ENCODE measurements at regions not wholly inside any gene's neighbourhood (a gene's known extent, or its start where the extent isn't known, plus 50 kb on each side); places are given as distances from the start of the nearest gene placed in this dataset.

DNA sequence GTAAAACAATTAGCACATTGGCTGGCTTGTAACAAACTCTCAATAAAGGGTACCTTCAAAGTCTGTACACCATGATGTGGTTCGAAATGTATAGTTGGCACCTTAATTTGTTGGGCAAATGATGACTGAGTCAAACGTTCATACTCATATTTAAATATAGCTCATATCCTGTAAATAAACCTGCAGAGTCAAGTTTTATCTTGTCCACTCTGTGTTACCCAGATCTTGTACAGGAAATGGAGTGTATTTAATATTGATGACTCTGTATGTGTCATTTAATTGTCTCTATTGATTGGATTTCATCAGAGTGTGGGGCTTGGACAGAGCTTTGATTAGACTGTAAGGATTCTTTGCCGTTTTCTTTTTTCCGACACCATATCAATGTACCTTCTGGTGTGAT lies 805.6 kb upstream of the ZEB2 start:
- peaks cover 30% of the 10 kb centered on the region for H3K4me1 ChIP-seq (ENCODE audit: insufficient read depth, low read length)
- BruUV-seq (replicated peaks): no TSS peak
- POLR2A ChIA-PET (ENCODE audit: unreplicated experiment): interaction anchor here (0.6 kb wide), 1 partner anchor 80 kb away, joined by 3 read pairs; no protein-coding TSS in a partner anchor
- H4K20me1 ChIP-seq (ENCODE audit: low read length): no peaks in the 10 kb centered on the region
- no peaks in the 10 kb centered on the region for H3K79me2 ChIP-seq (ENCODE audit: low read length)
- intact Hi-C loops (cut with micrococcal nuclease): no loop called here
- DNase-seq (peak; percentile 76), ATAC-seq (peak; percentile 88)
- peak overlapping the region; percentile 36 for H3K4me2 ChIP-seq (ENCODE audit: low read length)
- TF ChIP-seq EZH2phosphoT487 (IDR thresholded peaks at IDR 0.05; ENCODE audit: borderline replicate concordance, low read length) (no peak), EZH2 (IDR thresholded peaks at IDR 0.05; ENCODE audit: low read length, unreplicated experiment) (no peak)
- TF ChIP-seq, protein P1, sequence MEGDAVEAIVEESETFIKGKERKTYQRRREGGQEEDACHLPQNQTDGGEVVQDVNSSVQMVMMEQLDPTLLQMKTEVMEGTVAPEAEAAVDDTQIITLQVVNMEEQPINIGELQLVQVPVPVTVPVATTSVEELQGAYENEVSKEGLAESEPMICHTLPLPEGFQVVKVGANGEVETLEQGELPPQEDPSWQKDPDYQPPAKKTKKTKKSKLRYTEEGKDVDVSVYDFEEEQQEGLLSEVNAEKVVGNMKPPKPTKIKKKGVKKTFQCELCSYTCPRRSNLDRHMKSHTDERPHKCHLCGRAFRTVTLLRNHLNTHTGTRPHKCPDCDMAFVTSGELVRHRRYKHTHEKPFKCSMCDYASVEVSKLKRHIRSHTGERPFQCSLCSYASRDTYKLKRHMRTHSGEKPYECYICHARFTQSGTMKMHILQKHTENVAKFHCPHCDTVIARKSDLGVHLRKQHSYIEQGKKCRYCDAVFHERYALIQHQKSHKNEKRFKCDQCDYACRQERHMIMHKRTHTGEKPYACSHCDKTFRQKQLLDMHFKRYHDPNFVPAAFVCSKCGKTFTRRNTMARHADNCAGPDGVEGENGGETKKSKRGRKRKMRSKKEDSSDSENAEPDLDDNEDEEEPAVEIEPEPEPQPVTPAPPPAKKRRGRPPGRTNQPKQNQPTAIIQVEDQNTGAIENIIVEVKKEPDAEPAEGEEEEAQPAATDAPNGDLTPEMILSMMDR (conservative IDR thresholded peaks at IDR 0.05; ENCODE audit: low read depth, low read length): no peak
- H3K9ac ChIP-seq (ENCODE audit: low read length): peak overlapping the region; percentile 23; the same call in 1 of the 2 replicates
- no peak overlapping the region for H3K4me3 ChIP-seq (ENCODE audit: low read length)
- H3K27me3 ChIP-seq (ENCODE audit: low read length): no peaks in the 10 kb centered on the region
- no peaks in the 10 kb centered on the region for H3K9me3 ChIP-seq (ENCODE audit: low read length)
- H3K36me3 ChIP-seq (ENCODE audit: low read depth, low read length): no peaks in the 10 kb centered on the region
- CTCF ChIA-PET: interaction anchor here (0.6 kb wide), 1 partner anchor 357 kb away, joined by 3 read pairs; no protein-coding TSS in a partner anchor
- H3F3A ChIP-seq (ENCODE audit: low read length, unreplicated experiment): no peaks in the 10 kb centered on the region
- H2AFZ ChIP-seq (ENCODE audit: low read length): no peak overlapping the region
- peak overlapping the region; percentile 72 for H3K27ac ChIP-seq (ENCODE audit: low read length)
- no peaks in the 10 kb centered on the region for H3K9me2 ChIP-seq (replicated peaks; ENCODE audit: low read length)

DNA sequence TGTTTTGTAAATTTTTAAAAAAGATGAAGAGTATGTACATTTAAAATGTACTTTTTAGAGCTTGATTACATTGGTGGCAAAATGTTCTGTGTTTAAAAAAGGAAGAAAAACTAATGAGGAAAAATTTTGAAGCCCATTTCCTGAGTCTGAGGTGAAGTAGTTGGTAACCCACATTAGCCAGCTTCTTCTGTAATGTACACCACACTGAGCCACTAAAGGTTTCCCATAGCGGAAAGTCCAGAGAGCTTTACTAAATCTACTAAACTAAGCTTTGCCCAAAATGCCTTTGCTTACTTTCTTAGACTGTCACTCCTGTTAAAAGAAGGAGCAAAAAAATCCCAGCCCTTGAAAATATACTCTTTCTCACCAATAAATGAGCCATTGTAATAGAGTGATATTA lies 804.8 kb upstream of the ZEB2 start:
- H3F3A ChIP-seq (ENCODE audit: low read length, unreplicated experiment): no peaks in the 10 kb centered on the region
- H3K27ac ChIP-seq (ENCODE audit: low read length): peak overlapping the region; percentile 72
- peaks cover 30% of the 10 kb centered on the region for H3K4me1 ChIP-seq (ENCODE audit: insufficient read depth, low read length)
- H3K9ac ChIP-seq (ENCODE audit: low read length): peak overlapping the region; percentile 21; the same call in 1 of the 2 replicates
- H3K4me3 ChIP-seq (ENCODE audit: low read length): no peak overlapping the region
- H3K9me3 ChIP-seq (ENCODE audit: low read length): no peaks in the 10 kb centered on the region
- ATAC-seq (no peak), DNase-seq (no peak)
- H2AFZ ChIP-seq (ENCODE audit: low read length): no peak overlapping the region
- no peaks in the 10 kb centered on the region for H3K27me3 ChIP-seq (ENCODE audit: low read length)
- H3K9me2 ChIP-seq (replicated peaks; ENCODE audit: low read length): no peaks in the 10 kb centered on the region
- ChIA-PET POLR2A (ENCODE audit: unreplicated experiment) (no interaction called here), CTCF (no interaction called here)
- intact Hi-C loops (cut with micrococcal nuclease): no loop called here
- H3K36me3 ChIP-seq (ENCODE audit: low read depth, low read length): no peaks in the 10 kb centered on the region
- no peaks in the 10 kb centered on the region for H3K79me2 ChIP-seq (ENCODE audit: low read length)
- no peak overlapping the region; the same call in 1 of the 2 replicates for H3K4me2 ChIP-seq (ENCODE audit: low read length)
- BruUV-seq (replicated peaks): no TSS peak
- H4K20me1 ChIP-seq (ENCODE audit: low read length): no peaks in the 10 kb centered on the region
- TF ChIP-seq EZH2phosphoT487 (IDR thresholded peaks at IDR 0.05; ENCODE audit: borderline replicate concordance, low read length) (no peak), EZH2 (IDR thresholded peaks at IDR 0.05; ENCODE audit: low read length, unreplicated experiment) (no peak)
- TF ChIP-seq, protein P1 (conservative IDR thresholded peaks at IDR 0.05; ENCODE audit: low read depth, low read length): no peak

GRCh38 chr2:145323512-145323911 lies 803.6 kb upstream of the ZEB2 start:
- H3K27me3 ChIP-seq (ENCODE audit: low read length): no peaks in the 10 kb centered on the region
- intact Hi-C loops (cut with micrococcal nuclease): no loop called here
- ChIA-PET POLR2A (ENCODE audit: unreplicated experiment) (no interaction called here), CTCF (no interaction called here)
- no TSS peak for BruUV-seq (replicated peaks)
- H3K9me2 ChIP-seq (replicated peaks; ENCODE audit: low read length): no peaks in the 10 kb centered on the region
- H2AFZ ChIP-seq (ENCODE audit: low read length): no peak overlapping the region
- no peak overlapping the region for H3K9ac ChIP-seq (ENCODE audit: low read length)
- DNase-seq (peak; percentile 62), ATAC-seq (peak; percentile 72)
- TF ChIP-seq, protein P1 (conservative IDR thresholded peaks at IDR 0.05; ENCODE audit: low read depth, low read length): no peak
- no peak for TF ChIP-seq EZH2phosphoT487 (IDR thresholded peaks at IDR 0.05; ENCODE audit: borderline replicate concordance, low read length)
- no peak for TF ChIP-seq EZH2 (IDR thresholded peaks at IDR 0.05; ENCODE audit: low read length, unreplicated experiment)
- H3K9me3 ChIP-seq (ENCODE audit: low read length): no peaks in the 10 kb centered on the region
- no peaks in the 10 kb centered on the region for H3K36me3 ChIP-seq (ENCODE audit: low read depth, low read length)
- peak overlapping the region; percentile 55 for H3K27ac ChIP-seq (ENCODE audit: low read length)
- no peak overlapping the region for H3K4me3 ChIP-seq (ENCODE audit: low read length)
- no peaks in the 10 kb centered on the region for H4K20me1 ChIP-seq (ENCODE audit: low read length)
- H3K4me1 ChIP-seq (ENCODE audit: insufficient read depth, low read length): peaks cover 30% of the 10 kb centered on the region
- H3K79me2 ChIP-seq (ENCODE audit: low read length): no peaks in the 10 kb centered on the region
- H3F3A ChIP-seq (ENCODE audit: low read length, unreplicated experiment): no peaks in the 10 kb centered on the region
- H3K4me2 ChIP-seq (ENCODE audit: low read length): 0 out of 2 replicates have a peak overlapping the region, but pooled peaks have one; percentile 13

All from PC-3 (cell line).